ENCODE measurements at regions not wholly inside any gene's neighbourhood (a gene's known extent, or its start where the extent isn't known, plus 50 kb on each side); places are given as distances from the start of the nearest gene placed in this dataset.

DNA sequence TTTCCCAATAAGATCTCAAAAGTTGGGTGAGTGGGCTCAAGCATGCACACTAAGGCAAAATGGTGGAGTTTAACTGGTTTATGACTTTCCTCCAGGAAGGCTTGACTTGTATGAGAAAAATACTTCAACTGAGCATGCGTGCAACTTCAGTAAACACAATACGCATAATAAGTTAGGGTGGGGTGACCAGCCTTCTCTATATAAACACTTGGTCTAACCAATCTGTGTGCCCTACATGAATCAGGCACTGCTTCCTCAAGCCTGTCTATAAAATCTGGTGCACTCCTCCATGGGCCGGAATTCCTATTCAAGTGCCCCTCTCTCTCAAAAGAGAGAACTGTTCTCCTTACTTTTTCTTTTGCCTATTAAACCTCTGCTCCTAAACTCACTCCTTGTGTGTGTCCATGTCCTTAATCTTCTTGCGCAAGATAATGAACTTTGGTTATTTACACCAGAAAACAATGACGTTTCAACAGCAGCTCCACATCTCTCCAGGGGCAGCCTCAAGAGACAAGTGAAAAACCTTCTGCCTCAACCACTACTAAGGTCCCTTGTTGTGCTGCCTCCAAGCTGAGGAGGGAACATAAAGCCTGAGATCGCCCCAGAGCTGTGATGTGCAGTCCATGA lies 352.6 kb downstream of the CAAP1 start:
- TF ChIP-seq, protein P1, sequence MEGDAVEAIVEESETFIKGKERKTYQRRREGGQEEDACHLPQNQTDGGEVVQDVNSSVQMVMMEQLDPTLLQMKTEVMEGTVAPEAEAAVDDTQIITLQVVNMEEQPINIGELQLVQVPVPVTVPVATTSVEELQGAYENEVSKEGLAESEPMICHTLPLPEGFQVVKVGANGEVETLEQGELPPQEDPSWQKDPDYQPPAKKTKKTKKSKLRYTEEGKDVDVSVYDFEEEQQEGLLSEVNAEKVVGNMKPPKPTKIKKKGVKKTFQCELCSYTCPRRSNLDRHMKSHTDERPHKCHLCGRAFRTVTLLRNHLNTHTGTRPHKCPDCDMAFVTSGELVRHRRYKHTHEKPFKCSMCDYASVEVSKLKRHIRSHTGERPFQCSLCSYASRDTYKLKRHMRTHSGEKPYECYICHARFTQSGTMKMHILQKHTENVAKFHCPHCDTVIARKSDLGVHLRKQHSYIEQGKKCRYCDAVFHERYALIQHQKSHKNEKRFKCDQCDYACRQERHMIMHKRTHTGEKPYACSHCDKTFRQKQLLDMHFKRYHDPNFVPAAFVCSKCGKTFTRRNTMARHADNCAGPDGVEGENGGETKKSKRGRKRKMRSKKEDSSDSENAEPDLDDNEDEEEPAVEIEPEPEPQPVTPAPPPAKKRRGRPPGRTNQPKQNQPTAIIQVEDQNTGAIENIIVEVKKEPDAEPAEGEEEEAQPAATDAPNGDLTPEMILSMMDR (conservative IDR thresholded peaks at IDR 0.05; ENCODE audit: low read length), result no peak
- TF ChIP-seq EZH2phosphoT487 (IDR thresholded peaks at IDR 0.05; ENCODE audit: borderline replicate concordance, low read depth, low read length), result no peak

Measured in OCI-LY7 (cell line).